ENCODE measurements at regions not wholly inside any gene's neighbourhood (a gene's known extent, or its start where the extent isn't known, plus 50 kb on each side); places are given as distances from the start of the nearest gene placed in this dataset.

- DNase-seq = no peak
These were observed 139.5 kb downstream of the KIF18A start for GRCh38 chr11:27968461-27968860.

GRCh38 chr11:27965559-27965958, 142.4 kb downstream of the KIF18A start:
- DNase-seq = no peak

- no peak for DNase-seq
These were observed 144.6 kb downstream of the KIF18A start for GRCh38 chr11:27963370-27963769.

- no peak for DNase-seq
These were observed 157.8 kb downstream of the KIF18A start for GRCh38 chr11:27949951-27950738.

- DNase-seq = no peak
These were observed 162.6 kb downstream of the KIF18A start for GRCh38 chr11:27945348-27945747.

GRCh38 chr11:27938011-27938410, 169.9 kb downstream of the KIF18A start:
- DNase-seq = no peak

GRCh38 chr11:27934830-27935145, 173.2 kb downstream of the KIF18A start:
- DNase-seq = peak; percentile 97

- peak; percentile 97 for DNase-seq
These were observed 173.7 kb downstream of the KIF18A start for GRCh38 chr11:27933992-27934829.

GRCh38 chr11:27931770-27932169, 176.2 kb downstream of the KIF18A start:
- DNase-seq = no peak

GRCh38 chr11:27930946-27931345, 177.0 kb downstream of the KIF18A start:
- DNase-seq = no peak

GRCh38 chr11:27928809-27929208, 179.1 kb downstream of the KIF18A start:
- DNase-seq = no peak

- DNase-seq = peak; percentile 98
These were observed 180.9 kb downstream of the KIF18A start for GRCh38 chr11:27926981-27927481.

GRCh38 chr11:27926486-27926885, 181.5 kb downstream of the KIF18A start:
- DNase-seq = peak; percentile 51

- peak; percentile 34 for DNase-seq
These were observed 186.5 kb downstream of the KIF18A start for GRCh38 chr11:27921472-27921871.

GRCh38 chr11:27916541-27917100, 191.3 kb downstream of the KIF18A start:
- no peak for DNase-seq

GRCh38 chr11:27914080-27914479, 193.9 kb downstream of the KIF18A start:
- peak; percentile 28 for DNase-seq

- DNase-seq = peak; percentile 52
These were observed 194.3 kb downstream of the KIF18A start for GRCh38 chr11:27913650-27914049.

GRCh38 chr11:27912916-27913315, 195.0 kb downstream of the KIF18A start:
- no peak for DNase-seq

- DNase-seq = peak; percentile 79
These were observed 197.6 kb downstream of the KIF18A start for GRCh38 chr11:27910186-27910931.

GRCh38 chr11:27909386-27909785, 198.6 kb downstream of the KIF18A start:
- no peak for DNase-seq

GRCh38 chr11:27908621-27909020, 199.3 kb downstream of the KIF18A start:
- no peak for DNase-seq

- peak; percentile 68 for DNase-seq
These were observed 200.4 kb downstream of the KIF18A start for GRCh38 chr11:27907530-27907929.

GRCh38 chr11:27907091-27907490, 200.9 kb downstream of the KIF18A start:
- DNase-seq = no peak
